IMR-90 (cell line): ENCODE measurements at regions not wholly inside any gene's neighbourhood (a gene's known extent, or its start where the extent isn't known, plus 50 kb on each side); places are given as distances from the start of the nearest gene placed in this dataset.

Source experiments
- ATAC-seq: fragments of 200-7000 bp; cut with Tn5 transposase; 2 replicates; pipeline ENCODE4 v1.9.1; 2020; ENCODE audit warnings: low read depth, mild to moderate bottlenecking, moderate library complexity
- BruUV-seq: library from RNA; stranded (reverse); fragments of 400-500 nt; replicated peaks from 2 replicates; lab custom pipeline; 2021; lab: Mats Ljungman, UMichigan
- CTCF ChIA-PET: fragments of 300-600 bp; formaldehyde crosslinking; extraction: SDS; loops from one replicate; lab custom pipeline; 2021; ENCODE audit warnings: antibody characterized with exemption; lab: Yijun Ruan, JAX
- POLR2A ChIA-PET: fragments of 300-600 bp; sonication (Branson Sonifier 250); formaldehyde crosslinking; loops from one replicate; lab custom pipeline; 2022; ENCODE audit warnings: antibody characterized with exemption; ENCODE audit not compliant: unreplicated experiment; lab: Charles Lee
- DNase-seq: peaks from one replicate; pipeline ENCODE4 v3.0.0; 2013
- H2AFZ ChIP-seq: replicated peaks from 2 replicates; pipeline ENCODE3; 2013; ENCODE audit warnings: low read length, mild to moderate bottlenecking; ENCODE audit not compliant: poor library complexity
- H2AK5ac ChIP-seq: 2 replicates; pipeline ENCODE4 v1.6.1; 2013; ENCODE audit warnings: low read depth, low read length, inconsistent platforms
- H2AK9ac ChIP-seq: replicated peaks from 2 replicates; pipeline ENCODE3; 2013; ENCODE audit warnings: mild to moderate bottlenecking, low read depth, low read length, moderate library complexity; ENCODE audit not compliant: poor library complexity
- H2BK120ac ChIP-seq: 2 replicates; pipeline ENCODE4 v1.6.1; 2013; ENCODE audit warnings: low read depth, low read length, inconsistent platforms
- H2BK15ac ChIP-seq: 3 replicates; pipeline ENCODE4 v1.6.1; 2013; ENCODE audit warnings: low read depth, low read length, inconsistent platforms
- H2BK20ac ChIP-seq: 2 replicates; pipeline ENCODE4 v1.6.1; 2013; ENCODE audit warnings: low read depth, mild to moderate bottlenecking, inconsistent platforms, low read length, moderate library complexity
- H2BK5ac ChIP-seq: 2 replicates; pipeline ENCODE4 v1.6.1; 2013; ENCODE audit warnings: mild to moderate bottlenecking, low read depth, low read length, inconsistent platforms; ENCODE audit not compliant: poor library complexity, severe bottlenecking
- H3K14ac ChIP-seq: replicated peaks from 2 replicates; pipeline ENCODE4 v1.6.1; 2013; ENCODE audit warnings: low read depth, low read length, inconsistent platforms
- H3K18ac ChIP-seq: 2 replicates; pipeline ENCODE4 v1.6.1; 2013; ENCODE audit warnings: low read depth, low read length, control low read depth
- H3K23ac ChIP-seq: 2 replicates; pipeline ENCODE4 v1.6.1; 2013; ENCODE audit warnings: low read depth, low read length, inconsistent platforms
- H3K27ac ChIP-seq: 2 replicates; pipeline ENCODE4 v1.5.1; 2013; ENCODE audit warnings: mild to moderate bottlenecking, control low read depth, low read length; ENCODE audit not compliant: insufficient read depth
- H3K27me3 ChIP-seq: 2 replicates; pipeline ENCODE4 v1.6.1; 2013; ENCODE audit warnings: low read length; ENCODE audit not compliant: control insufficient read depth, insufficient read depth
- H3K36me3 ChIP-seq: 2 replicates; pipeline ENCODE4 v1.6.1; 2013; ENCODE audit warnings: low read length, mixed read lengths; ENCODE audit not compliant: control insufficient read depth, insufficient read depth
- H3K4ac ChIP-seq: 2 replicates; pipeline ENCODE4 v1.6.1; 2013; ENCODE audit warnings: low read depth, low read length, inconsistent platforms
- H3K4me1 ChIP-seq: 2 replicates; pipeline ENCODE4 v1.6.1; 2013; ENCODE audit warnings: low read length, mixed read lengths; ENCODE audit not compliant: control insufficient read depth, insufficient read depth
- H3K4me2 ChIP-seq: 2 replicates; pipeline ENCODE4 v1.6.1; 2013; ENCODE audit warnings: low read depth, mild to moderate bottlenecking, control low read depth, low read length, moderate library complexity
- H3K4me3 ChIP-seq: 2 replicates; pipeline ENCODE4 v1.5.1; 2013; ENCODE audit warnings: low read depth, mild to moderate bottlenecking, control low read depth, low read length, moderate library complexity; ENCODE audit not compliant: insufficient read depth
- H3K56ac ChIP-seq: 2 replicates; pipeline ENCODE4 v1.6.1; 2013; ENCODE audit warnings: low read length, inconsistent platforms; ENCODE audit not compliant: insufficient read depth; ENCODE audit errors: extremely low read depth
- H3K79me1 ChIP-seq, 2 experiments: 2 replicates each; pipeline ENCODE4 v1.6.1; 2013; ENCODE audit warnings: low read length in 2 of 2, inconsistent platforms in 1 of 2, low read depth in 1 of 2
- H3K9ac ChIP-seq: 2 replicates; pipeline ENCODE4 v1.6.1; 2013; ENCODE audit warnings: low read depth, low read length, control low read depth
- H3K9me1 ChIP-seq: 2 replicates; pipeline ENCODE4 v1.6.1; 2013; ENCODE audit warnings: low read length, inconsistent platforms; ENCODE audit not compliant: insufficient read depth
- H3K9me3 ChIP-seq: 2 replicates; pipeline ENCODE4 v1.6.1; 2013; ENCODE audit warnings: low read length; ENCODE audit not compliant: control insufficient read depth, insufficient read depth
- H4K20me1 ChIP-seq: 2 replicates; pipeline ENCODE4 v1.6.1; 2013; ENCODE audit warnings: low read length, inconsistent platforms; ENCODE audit not compliant: insufficient read depth
- H4K5ac ChIP-seq: 2 replicates; pipeline ENCODE4 v1.6.1; 2013; ENCODE audit warnings: mild to moderate bottlenecking, low read depth, low read length, control low read depth
- H4K8ac ChIP-seq, 2 experiments: 2 replicates each; pipeline ENCODE4 v1.6.1; 2013; ENCODE audit warnings: low read depth in 2 of 2, low read length in 2 of 2, control low read depth in 1 of 2, inconsistent platforms in 1 of 2
- H4K91ac ChIP-seq: 2 replicates; pipeline ENCODE4 v1.6.1; 2013; ENCODE audit warnings: low read depth, low read length, inconsistent platforms; ENCODE audit not compliant: insufficient read depth
- MAZ ChIP-seq: IDR thresholded peaks from 2 replicates; pipeline ENCODE4 v1.6.1; 2012; ENCODE audit warnings: low read depth, mild to moderate bottlenecking, low read length, improper control_type of control experiment, moderate library complexity, borderline replicate concordance
- RAD21 ChIP-seq: IDR thresholded peaks from 2 replicates; pipeline ENCODE4 v1.6.1; 2012; ENCODE audit warnings: low read length, improper control_type of control experiment
- RCOR1 ChIP-seq: IDR thresholded peaks from 2 replicates; pipeline ENCODE4 v1.6.1; 2012; ENCODE audit warnings: mild to moderate bottlenecking, low read length, improper control_type of control experiment; ENCODE audit not compliant: insufficient replicate concordance
- RFX5 ChIP-seq: IDR thresholded peaks from 2 replicates; pipeline ENCODE4 v1.8.0; 2012; ENCODE audit warnings: low read depth, mild to moderate bottlenecking, low read length, moderate library complexity
- WGBS, 2 experiments: methylation state at CpG; one replicate each; pipeline versions ENCODE4 v1.1.5 to v1.1.7; 2013; ENCODE audit warnings: missing lambda C conversion rate in 2 of 2; ENCODE audit not compliant: insufficient read length in 1 of 2; ENCODE audit errors: extremely low coverage in 2 of 2; 5-methylcytosine and 5-hydroxymethylcytosine counted together
- dilution Hi-C: fragments of 300-500 bp; cut with HindIII; formaldehyde crosslinking; loops from one replicate; pipeline ENCODE4 v1.14.3; 2018; ENCODE audit warnings: low sequenced_read_pairs; ENCODE audit not compliant: unreplicated experiment
- in situ Hi-C: fragments of 300-500 bp; cut with MboI; formaldehyde crosslinking; loops from 3 replicates; pipeline ENCODE4 v1.14.3; 2019; ENCODE audit warnings: low sequenced_read_pairs, inconsistent platforms, mixed read lengths
- intact Hi-C: fragments of 100-400 bp; cut with micrococcal nuclease; formaldehyde crosslinking; loops from 2 replicates; pipeline ENCODE4 v1.10.0; 2022
- TF ChIP-seq, protein P1 (sequence below): fragments of 150-350 bp; IDR thresholded peaks from 2 replicates; pipeline ENCODE4 v1.6.1; 2016; ENCODE audit warnings: low read depth, mild to moderate bottlenecking, low read length, moderate library complexity, borderline replicate concordance
- TF ChIP-seq, protein P2 (sequence below): conservative IDR thresholded peaks from 2 replicates; pipeline ENCODE4 v1.5.1; 2012; ENCODE audit warnings: mild to moderate bottlenecking, low read depth, low read length, improper control_type of control experiment

DNA sequence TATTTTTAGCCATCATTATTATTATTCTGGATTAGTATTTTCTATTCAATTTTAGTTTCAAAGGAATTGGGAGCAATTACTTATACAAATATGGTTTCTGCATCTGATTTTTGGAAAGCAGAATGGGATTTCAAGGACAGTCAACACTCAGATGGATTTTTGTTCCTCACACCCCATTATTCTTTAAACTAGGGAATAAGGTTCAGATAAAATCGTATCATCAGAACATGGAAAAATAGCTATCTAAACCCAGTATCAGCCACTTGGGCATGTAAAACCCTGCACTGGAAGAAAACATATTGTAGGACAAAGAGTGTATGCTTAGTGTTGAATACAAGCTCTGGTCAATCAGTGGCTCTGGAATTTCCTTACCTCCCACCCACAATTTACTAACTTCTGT, 452.5 kb downstream of the ZNF516 start:
- no CpG with 5 or more reads among the region's 1 CpG for WGBS, 2 experiments
- intact Hi-C loops = no loop called here

More for the DNA sequence above, 452.5 kb downstream of the ZNF516 start:
- POLR2A ChIA-PET = no interaction called here
- Histone ChIP-seq H3K4me3 (no peak overlapping the region), H3K4ac (no peak overlapping the region), H2BK5ac (no peak overlapping the region), H4K5ac (no peak overlapping the region), H3K27me3 (no peaks in the 10 kb centered on the region), H3K9ac (no peak overlapping the region), H4K91ac (no peak overlapping the region), H2BK20ac (no peak overlapping the region), H3K4me2 (no peak overlapping the region), H3K36me3 (no peaks in the 10 kb centered on the region), H2AK9ac (no peak overlapping the region), H3K18ac (no peak overlapping the region), H3K4me1 (no peaks in the 10 kb centered on the region), H3K14ac (no peak overlapping the region), H3K79me1 (no peaks in the 10 kb centered on the region), H2AFZ (no peak overlapping the region), H2BK15ac (no peak overlapping the region), H3K9me3 (peaks cover 3% of the 10 kb centered on the region), H4K20me1 (no peaks in the 10 kb centered on the region), H4K8ac (no peak overlapping the region), H3K9me1 (no peaks in the 10 kb centered on the region), H3K27ac (no peak overlapping the region), H3K56ac (no peak overlapping the region), H3K23ac (no peak overlapping the region), H2AK5ac (no peak overlapping the region), H2BK120ac (no peak overlapping the region)
- BruUV-seq = no TSS peak
- ATAC-seq (no peak), DNase-seq (no peak)
- TF ChIP-seq RFX5 (no peak), RAD21 (no peak), RCOR1 (no peak), MAZ (no peak)
- TF ChIP-seq, protein P1, sequence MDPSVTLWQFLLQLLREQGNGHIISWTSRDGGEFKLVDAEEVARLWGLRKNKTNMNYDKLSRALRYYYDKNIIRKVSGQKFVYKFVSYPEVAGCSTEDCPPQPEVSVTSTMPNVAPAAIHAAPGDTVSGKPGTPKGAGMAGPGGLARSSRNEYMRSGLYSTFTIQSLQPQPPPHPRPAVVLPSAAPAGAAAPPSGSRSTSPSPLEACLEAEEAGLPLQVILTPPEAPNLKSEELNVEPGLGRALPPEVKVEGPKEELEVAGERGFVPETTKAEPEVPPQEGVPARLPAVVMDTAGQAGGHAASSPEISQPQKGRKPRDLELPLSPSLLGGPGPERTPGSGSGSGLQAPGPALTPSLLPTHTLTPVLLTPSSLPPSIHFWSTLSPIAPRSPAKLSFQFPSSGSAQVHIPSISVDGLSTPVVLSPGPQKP = no peak
- TF ChIP-seq, protein P2, sequence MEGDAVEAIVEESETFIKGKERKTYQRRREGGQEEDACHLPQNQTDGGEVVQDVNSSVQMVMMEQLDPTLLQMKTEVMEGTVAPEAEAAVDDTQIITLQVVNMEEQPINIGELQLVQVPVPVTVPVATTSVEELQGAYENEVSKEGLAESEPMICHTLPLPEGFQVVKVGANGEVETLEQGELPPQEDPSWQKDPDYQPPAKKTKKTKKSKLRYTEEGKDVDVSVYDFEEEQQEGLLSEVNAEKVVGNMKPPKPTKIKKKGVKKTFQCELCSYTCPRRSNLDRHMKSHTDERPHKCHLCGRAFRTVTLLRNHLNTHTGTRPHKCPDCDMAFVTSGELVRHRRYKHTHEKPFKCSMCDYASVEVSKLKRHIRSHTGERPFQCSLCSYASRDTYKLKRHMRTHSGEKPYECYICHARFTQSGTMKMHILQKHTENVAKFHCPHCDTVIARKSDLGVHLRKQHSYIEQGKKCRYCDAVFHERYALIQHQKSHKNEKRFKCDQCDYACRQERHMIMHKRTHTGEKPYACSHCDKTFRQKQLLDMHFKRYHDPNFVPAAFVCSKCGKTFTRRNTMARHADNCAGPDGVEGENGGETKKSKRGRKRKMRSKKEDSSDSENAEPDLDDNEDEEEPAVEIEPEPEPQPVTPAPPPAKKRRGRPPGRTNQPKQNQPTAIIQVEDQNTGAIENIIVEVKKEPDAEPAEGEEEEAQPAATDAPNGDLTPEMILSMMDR = no peak
- CTCF ChIA-PET = no interaction called here
- in situ Hi-C loops = no loop called here
- dilution Hi-C loops = no loop called here
